HG03520 (cell line): ENCODE measurements at regions not wholly inside any gene's neighbourhood (a gene's known extent, or its start where the extent isn't known, plus 50 kb on each side); places are given as distances from the start of the nearest gene placed in this dataset.
A peak's percentile ranks its signal among the peaks of the same experiment; 100 is the strongest.
"Not testable (repeated sequence)": the region's sequence is repeated elsewhere in the genome, so short reads cannot be mapped to it uniquely, and the experiment has no call there.

Source experiments
- ATAC-seq: cut with Tn5 transposase; IDR thresholded peaks from one replicate; pipeline ENCODE4 v1.9.1; 2021; ENCODE audit warnings: mild to moderate bottlenecking, moderate library complexity; ENCODE audit not compliant: unreplicated experiment

DNA sequence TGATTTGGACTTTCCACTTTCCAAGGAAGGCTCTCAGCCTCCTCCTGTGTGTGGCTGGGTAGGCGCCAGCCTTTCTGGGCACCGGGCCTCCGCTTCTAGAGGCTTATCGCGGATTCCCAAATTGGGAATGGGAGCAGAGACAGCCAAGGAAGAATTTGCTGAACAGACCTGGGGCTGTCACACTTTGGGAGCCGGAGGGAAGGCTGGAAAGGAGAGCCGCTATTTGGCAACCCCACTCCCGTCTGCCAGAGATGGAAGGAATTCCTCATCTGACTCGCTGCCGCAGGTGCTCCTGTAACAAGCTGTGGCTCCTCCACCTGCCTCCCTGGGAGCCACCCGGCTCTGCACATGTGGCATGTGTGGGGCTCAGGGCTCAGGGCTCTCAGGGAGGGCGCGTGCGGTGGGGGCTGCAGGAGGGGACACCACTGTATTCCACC, 50.8 kb upstream of the ECHDC3 start:
- ATAC-seq: no peak

DNA sequence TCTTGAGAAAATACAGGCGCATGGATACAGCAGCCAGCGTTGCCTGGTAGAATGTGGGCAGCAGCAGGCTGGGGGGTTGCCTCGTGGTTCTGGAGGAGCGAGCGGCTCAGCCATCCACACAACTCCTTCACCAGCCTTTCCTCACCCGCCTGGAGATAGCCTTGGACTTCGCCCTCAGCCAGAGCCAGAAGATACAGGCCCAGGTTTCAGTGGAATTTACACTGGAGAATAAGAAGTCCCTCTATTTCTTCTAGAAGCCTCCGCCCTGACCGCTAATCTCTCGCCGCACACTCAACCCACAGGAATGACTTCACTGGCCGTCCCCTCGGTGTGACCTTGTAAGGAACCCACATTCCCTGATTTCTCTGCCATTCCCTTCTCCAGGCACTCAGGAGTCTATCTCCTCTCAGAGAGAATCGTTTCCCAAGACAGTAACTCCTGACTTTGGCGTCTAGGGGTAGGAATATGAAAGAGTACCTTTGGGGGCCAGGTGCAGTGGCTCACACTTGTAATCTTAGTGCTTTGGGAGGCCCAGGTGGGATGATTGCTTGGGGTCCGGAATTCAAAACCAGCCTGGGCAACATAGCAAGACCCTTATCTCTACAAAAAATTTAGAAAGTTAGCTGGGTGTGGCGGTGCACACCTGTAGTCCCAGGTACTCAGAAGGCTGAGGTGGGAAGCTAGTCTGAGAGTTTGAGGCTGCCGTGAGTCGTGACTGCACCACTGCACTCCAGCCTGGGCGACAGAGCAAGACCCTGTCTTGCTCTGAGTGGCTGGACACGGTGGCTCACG, 52.0 kb upstream of the ECHDC3 start:
- no peak for ATAC-seq

DNA sequence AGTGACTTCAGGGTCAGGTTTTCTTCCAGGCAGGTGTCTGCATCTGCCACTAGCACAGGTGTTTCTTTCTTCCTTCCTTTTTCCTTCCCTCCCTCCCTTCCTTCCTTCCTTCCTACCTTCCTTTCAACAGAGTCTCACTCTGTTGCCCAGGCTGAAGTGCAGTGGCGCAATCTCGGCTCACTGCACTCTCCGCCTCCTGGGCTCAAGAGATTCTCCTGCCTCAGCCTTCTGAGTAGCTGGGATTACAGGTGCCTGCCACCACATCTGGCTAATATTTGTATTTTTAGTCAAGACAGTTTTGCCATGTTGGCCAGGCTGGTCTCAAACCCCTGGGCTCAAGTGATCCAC, 53.8 kb upstream of the ECHDC3 start:
- not testable (repeated sequence) for ATAC-seq

DNA sequence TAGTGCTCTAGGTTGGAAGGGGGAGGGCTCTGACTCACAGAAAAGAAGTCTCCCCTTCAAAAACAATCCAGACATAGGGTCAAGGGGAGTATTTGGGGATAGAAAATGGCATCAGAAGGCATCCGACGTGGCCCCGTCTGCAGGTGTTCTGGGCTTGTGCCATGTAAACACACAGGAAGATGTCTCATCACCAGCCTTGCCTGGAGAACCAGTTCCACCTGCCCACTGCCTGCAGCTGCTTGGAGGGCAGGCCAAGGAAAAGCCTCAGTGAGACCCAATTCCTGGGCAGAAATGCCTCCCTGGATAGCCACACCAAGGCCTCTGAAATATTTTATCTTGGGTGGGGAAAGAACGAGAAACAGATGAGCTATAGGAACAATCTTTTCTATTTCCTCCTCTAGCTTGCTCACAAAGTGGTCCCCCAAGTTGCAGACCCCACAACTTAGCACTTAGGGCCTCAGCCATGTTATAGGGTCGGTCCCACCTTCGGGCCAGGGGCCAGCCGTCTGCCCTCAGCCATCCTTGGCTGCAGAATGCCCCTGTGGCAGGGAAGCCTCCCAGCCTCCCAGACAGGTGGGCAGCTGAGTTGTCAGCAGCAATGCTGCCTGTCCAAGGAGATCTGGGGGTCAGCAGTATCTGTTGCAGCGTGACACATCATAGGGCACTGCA, 54.3 kb upstream of the ECHDC3 start:
- ATAC-seq: no peak

DNA sequence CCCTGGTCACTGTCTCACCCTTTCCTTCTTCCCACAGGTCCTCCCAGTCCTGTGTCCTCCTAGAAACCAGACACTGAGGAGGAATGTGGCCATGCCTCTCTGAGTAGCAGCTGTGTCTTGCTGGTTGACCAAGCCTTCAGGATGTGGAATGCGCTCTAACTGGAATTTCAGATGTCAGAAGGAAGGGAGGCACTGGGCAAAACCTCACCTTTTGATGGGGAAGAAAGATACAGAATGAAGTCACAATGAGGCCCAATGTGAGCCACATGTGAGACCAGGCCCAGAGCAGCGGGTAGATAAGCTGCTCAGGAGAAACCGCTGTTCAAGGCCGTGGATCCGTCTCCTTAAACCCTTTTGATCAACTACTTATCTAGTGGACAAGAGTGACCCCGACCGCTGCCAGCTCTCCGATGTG, 54.8 kb upstream of the ECHDC3 start:
- no peak for ATAC-seq

DNA sequence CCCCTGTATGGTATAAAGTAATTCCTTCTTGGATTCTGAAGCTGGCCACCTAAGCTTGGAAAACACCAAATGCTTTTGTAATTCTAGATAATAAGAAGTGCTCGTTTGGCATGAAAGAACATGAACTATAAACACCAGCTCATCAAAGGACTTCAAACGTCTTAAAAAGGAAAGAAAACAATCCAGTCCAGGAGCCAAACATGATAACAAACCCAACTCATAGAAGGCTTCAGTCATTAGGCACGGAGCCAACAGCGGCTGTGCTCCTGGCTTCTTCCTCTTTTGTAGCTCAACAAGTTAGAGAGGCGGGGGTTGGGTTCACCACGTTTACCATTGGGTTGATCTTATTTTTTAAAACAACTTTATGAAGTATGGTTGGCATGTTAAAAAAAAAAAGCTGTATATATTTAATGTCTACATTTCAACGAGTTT, 56.4 kb upstream of the ECHDC3 start:
- ATAC-seq: no peak

DNA sequence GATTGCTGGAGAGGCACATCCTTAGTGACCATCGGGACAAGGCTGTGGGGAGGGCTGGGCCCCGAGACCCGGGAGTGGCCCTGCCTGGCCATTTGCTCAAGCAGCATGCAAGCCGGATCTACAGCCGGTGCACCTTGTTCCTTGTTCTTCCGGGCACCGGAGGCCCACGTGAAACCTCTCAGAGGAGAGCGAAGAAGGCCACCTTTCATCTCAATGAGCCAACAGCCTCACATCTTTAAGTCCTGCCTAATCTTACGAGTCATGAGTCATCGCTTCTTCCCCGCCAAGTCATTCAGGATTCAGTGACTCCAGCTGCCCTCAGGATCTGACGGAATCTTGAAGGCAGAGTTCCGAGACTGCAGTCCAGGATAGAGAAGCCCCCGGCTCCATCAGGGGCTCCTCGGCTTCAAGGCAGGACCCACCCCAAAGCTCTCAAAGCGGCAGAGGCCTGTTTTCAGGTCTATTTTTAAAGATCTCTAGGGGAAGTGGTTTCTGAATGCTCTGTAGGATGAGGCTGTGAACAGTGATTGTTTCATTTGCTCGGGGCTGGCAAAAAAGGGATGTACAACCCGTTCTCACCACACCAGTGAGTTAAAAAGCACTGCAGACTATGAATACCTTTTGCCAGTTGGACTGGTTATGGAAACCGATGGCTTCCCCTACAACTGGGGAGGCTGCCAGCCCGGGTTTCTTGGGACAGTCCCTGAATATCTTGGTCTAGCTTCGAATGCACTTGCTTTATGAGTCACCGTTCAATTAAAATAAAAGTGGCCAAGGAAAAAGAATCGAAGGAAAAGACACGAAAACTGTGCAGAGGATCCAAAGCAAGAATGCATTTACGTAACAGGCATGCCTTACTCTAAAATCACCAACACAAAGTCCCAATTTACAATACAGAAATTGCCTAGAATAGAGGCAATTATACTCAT, 57.2 kb upstream of the ECHDC3 start:
- ATAC-seq: peak; percentile 57

DNA sequence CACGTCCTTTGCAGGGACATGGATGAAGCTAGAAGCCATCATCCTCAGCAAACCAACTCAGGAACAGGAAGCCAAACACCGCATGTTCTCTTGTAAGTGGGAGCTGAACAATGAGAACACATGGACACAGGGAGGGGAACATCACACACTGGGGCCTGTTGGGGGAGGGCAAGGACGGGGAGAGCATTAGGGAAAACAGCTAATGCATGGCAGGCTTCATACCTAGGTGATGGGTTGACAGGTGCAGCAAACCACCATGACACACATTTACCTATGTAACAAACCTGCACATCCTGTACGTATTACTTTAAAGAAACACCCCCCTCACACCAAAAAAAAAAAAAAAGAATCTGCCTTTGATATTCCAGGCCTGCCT, 57.9 kb upstream of the ECHDC3 start:
- not testable (repeated sequence) for ATAC-seq

DNA sequence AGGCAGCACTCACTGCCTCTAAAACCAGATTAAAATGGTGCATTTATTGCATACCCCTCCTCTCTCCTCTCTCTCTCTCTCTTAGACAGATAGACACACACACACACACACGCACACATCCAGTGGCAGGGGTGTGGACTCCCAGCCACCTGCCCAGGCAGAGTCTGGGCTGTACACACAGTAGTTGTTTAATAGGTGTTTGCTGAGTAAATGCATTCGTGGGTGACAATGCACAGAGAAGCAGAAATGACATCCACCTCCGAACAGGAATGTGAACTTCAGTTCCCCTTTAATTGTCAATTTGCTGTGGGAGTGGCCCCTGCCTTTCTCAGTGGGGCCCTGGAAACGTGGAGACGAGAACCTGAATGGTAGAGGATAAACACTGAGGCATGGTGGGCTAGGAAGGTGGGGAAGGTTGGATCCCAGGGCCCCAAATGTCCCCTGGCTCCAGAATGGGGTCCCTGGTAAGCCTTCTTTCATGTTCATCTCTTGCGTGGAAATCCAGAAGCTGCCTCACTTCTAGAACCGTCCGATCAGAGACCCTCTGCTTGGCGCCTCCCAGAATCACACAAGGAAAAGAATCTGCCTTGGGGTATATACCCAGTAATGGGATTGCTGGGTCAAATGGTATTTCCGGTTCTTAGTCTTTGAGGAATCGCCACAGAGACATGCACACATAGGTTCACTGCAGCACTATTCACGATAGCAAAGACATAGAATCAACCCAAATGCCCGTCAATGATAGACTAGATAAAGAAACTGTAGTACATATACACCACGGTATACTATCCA, 58.5 kb upstream of the ECHDC3 start:
- no peak for ATAC-seq

DNA sequence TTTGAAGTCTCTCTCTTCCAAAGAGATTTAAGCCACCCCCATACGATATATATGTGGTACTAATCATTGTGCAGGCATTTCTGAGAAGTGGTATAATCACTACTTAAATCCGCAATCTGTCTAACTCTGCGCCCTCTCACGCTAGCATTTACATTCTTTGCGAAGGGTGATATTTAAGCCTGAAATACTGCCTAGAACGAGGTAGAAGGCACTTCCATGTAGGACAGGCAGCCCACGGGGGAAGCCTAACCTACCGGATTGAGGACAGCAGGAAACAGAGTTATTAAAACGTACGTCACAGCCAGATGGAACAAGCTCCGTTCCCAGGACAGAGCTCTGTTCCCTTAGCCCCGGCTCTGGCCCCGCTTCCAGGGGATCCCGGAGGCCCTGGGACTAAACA, 59.3 kb upstream of the ECHDC3 start:
- ATAC-seq: no peak

DNA sequence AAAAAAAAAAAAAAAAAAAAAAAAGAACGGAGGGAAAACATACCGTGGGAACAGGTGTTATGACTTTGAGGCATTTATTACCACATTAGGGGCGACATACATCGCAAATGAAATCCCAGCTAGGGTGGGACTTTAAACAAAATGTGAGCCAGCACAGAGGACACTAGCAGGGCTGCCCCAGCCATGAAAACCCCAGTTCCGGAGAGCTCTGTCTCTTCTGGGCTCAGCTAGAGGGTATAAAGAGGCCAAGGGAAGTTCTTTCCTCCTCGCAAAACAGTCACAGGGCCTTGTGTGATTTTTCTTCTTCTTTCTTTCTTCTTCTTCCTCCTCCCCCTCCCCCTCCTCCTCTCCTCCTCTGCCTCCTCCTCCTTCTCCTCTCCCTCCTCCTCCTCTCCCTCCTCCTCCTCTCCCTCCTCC, 59.9 kb upstream of the ECHDC3 start:
- ATAC-seq: no peak

DNA sequence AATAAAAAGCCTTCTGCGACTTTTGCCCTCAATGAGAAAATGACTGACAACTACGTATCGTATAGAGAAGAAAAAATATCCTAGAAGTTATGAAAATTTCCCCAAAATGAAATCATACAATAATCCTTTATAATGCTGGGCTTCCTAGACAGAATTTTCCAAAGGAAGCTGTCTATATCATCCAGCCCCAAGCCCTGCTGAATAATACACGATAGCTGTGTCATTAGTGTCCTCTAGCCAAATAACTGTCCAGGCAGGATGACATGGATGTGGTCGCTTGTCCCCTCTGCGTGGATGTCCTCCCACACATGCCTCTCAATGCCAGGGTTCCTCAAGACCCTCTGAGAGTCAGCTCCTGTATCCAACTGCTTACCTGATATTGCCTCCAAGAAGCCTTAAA, 61.7 kb upstream of the ECHDC3 start:
- ATAC-seq: no peak

DNA sequence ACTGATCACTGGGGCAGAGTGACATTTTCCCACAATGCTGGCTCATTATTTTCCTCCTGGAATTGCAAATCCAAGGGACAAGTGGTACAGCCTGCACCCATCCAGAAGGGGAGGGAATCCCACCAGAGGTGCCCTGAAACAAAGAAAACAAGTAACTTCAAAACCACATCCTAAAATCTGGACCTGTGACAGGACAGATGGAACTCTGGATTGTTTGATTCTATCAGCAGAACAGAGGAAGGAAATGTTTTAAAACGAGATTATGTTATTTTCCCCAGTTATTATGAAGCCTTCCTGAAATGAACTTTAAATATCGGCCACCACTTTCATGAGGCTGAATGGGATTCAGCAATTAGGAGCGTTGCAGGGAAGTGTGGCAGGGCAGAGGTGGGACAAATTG, 62.2 kb upstream of the ECHDC3 start:
- no peak for ATAC-seq

DNA sequence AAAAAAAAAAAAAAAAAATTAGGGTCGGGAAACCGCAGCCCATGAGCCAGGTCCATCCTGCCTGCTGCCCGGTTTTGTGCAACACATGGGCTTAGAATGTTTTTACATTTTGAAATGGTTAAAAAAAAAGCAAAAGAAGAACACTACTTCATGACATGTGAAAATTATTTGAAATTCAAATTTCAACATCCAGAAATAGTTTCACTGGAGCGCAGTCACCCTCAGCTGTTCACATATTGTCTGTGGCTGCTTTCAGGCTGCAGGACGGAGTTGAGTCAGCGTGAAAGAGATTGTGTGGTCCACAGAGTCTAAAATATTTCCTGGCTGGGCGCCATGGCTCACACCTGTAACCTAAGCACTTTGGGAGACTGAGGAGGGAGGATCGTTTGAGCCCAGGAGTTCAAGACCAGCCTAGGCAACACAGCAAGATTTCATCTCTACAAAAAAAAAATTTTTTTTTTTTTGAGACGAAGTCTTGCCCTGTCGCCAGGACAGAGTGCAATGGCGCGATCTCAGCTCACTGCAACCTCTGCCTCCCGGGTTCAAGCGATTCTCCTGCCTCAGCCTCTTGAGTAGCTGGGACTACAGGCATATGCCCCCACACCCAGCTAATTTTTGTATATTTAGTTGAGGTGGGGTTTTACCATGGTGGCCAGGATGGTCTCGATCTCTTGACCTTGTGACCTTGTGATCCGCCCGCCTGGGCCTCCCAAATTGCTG, 63.9 kb upstream of the ECHDC3 start:
- peak; percentile 81 for ATAC-seq

DNA sequence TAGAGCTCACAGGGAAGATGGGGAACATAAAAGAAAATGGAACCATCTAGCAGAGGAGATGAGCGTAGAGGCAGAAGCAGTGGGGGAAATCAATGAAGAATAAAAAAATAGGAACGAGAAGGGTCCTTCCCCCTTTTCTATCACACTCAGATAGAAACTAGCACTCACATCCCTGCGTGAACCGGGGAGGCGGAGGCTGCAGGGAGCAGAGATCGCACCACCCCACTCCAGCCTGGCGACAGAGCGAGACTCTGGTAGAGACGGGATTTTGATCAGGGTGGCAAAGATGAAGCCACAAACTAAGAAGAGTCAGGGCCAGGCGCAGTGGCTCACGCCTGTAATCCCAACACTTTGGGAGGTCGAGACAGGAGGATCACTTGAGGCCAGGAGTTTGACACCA, 64.7 kb upstream of the ECHDC3 start:
- ATAC-seq: peak; percentile 17

DNA sequence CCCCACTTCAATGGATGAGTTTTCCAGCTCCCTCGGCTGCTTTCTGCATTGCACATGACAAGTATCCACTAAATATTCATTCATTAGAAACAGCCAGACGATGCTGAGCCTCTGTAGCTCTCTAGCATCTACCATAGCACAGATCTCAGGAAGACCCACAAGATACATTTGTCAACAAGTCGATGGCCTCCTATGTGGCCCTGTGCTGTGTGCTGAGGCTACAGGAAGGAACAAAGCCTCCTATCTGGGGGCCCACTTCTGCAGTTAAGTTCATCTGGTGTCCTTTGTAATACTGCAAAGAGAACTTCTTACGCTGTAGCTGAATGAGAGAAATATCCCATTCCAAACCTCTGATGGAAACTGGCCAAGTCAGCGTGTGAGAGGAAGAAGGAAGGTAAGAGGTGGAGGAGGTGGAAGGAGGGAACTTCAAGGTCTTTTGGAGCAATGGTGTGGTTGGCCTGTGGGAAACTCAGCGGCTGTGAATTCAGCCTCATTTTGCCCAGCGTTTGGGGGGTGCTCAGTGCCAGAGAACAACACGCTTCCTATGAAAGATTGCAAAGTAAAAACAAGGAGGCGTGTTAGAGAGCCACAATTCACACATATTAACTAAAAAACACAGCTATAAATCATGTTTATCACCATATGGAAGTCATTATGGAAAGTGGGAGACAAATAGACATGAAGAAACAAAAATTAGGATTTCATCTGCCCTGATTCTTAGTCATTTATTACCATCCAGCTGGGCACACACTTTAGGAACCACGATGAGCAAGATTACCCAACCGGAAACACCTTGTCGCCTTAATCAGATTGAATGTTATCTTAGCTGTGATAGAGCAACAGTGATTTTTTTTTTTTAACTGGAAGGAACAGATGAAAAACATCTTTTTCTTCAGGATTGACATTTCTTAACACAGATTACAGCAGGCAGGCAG, 62.2 kb upstream of the USP6NL start:
- no peak for ATAC-seq

DNA sequence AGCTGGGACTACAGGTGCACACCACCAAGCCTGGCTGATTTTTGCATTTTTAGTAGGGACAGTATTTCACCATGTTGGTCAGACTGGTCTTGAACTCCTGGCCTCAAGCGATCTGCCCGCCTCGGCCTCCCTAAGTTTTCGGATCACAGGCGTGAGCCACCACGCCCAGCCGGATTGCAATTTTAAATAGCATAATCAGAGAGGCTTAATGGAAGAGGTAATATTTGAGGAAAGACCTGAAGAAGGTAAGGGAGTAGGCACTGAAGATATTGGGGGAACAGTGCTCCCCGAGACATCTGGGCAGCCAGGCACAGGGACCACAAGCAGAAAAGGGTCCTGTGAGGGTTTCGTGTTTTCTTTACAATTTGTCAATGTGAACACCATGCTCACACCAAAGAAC, 61.4 kb upstream of the USP6NL start:
- no peak for ATAC-seq

DNA sequence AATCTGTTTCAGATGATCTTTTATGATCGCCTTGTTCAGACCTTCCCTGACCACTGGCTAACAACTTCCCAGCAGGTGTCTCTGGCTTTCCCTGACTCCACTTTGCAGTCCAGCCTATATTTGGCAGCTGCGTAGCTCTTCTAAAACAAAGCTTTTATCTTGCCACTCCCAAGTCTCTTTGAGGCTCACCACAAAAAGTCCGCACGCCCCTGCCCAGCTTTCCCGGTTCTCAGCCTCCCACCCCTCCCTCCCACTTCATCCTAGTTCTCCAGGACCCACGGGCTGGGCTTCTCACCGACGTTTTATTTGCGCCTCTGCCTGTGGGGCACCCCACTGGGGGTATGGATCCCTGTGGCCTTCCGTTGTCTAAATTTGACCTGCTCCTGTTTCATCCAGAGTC, 58.9 kb upstream of the USP6NL start:
- ATAC-seq: no peak
